Brain microvascular endothelial cell (primary cell): ENCODE measurements at regions not wholly inside any gene's neighbourhood (a gene's known extent, or its start where the extent isn't known, plus 50 kb on each side); places are given as distances from the start of the nearest gene placed in this dataset.
"Not testable (repeated sequence)": the region's sequence is repeated elsewhere in the genome, so short reads cannot be mapped to it uniquely, and the experiment has no call there.

Experiments used
- DNase-seq: peaks from one replicate; pipeline ENCODE4 v3.0.0-alpha.2; 2020
- H3K27ac ChIP-seq: fragments of 250-450 bp; sonication (Bioruptor Pico); 2 replicates; pipeline ENCODE4 v1.5.1; 2020; ENCODE audit warnings: mild to moderate bottlenecking, moderate library complexity
- H3K27me3 ChIP-seq: fragments of 250-450 bp; sonication (Bioruptor Pico); replicated peaks from 2 replicates; pipeline ENCODE4 v1.5.1; 2020; ENCODE audit warnings: mild to moderate bottlenecking
- H3K36me3 ChIP-seq: fragments of 250-450 bp; sonication (Bioruptor Pico); replicated peaks from 2 replicates; pipeline ENCODE4 v1.5.1; 2020; ENCODE audit warnings: mild to moderate bottlenecking
- H3K4me3 ChIP-seq: 2 replicates; pipeline ENCODE4 v1.5.1; 2011; ENCODE audit warnings: low read depth, mild to moderate bottlenecking, control low read depth, low read length, moderate library complexity
- in situ Hi-C: cut with HindIII; loops from 2 replicates; pipeline ENCODE4 v1.10.0; 2017; ENCODE audit warnings: low sequenced_read_pairs, low pct_ligation_motif_present
- TF ChIP-seq, protein P1 (sequence below): IDR thresholded peaks from 2 replicates; pipeline ENCODE4 v1.5.1; 2011; ENCODE audit warnings: low read depth, mild to moderate bottlenecking, moderate library complexity, low read length, control low read depth, inconsistent platforms; ENCODE audit errors: missing control alignments

DNA sequence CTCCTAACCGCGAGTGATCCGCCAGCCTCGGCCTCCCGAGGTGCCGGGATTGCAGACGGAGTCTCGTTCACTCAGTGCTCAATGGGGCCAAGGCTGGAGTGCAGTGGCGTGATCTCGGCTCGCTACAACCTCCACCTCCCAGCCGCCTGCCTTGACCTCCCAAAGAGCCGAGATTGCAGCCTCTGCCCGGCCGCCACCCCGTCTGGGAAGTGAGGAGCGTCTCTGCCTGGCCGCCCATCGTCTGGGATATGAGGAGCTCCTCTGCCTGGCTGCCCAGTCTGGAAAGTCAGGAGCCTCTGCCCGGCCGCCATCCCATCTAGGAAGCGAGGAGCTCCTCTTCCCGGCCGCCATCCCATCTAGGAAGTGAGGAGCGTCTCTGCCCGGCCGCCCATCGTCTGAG lies 58.8 kb upstream of the ANKRD30BL start:
- H3K27me3 ChIP-seq, H3K36me3 ChIP-seq, DNase-seq, H3K4me3 ChIP-seq, H3K27ac ChIP-seq, in situ Hi-C loops: not testable (repeated sequence)

DNA sequence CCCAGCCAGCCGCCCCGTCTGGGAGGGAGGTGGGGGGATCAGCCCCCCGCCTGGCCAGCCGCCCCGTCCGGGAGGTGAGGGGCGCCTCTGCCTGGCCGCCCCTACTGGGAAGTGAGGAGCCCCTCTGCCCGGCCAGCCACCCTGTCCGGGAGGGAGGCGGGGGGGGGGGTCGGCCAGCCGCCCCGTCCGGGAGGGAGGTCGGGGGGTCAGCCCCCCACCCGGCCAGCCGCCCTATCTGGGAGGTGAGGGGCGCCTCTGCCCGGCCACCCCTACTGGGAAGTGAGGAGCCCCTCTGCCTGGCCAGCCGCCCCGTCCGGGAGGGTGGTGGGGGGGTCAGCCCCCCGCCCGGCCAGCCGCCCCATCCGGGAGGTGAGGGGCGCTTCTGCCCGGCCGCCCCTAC lies 60.1 kb upstream of the ANKRD30BL start:
- DNase-seq, H3K4me3 ChIP-seq, H3K36me3 ChIP-seq, H3K27ac ChIP-seq, in situ Hi-C loops, H3K27me3 ChIP-seq: not testable (repeated sequence)

DNA sequence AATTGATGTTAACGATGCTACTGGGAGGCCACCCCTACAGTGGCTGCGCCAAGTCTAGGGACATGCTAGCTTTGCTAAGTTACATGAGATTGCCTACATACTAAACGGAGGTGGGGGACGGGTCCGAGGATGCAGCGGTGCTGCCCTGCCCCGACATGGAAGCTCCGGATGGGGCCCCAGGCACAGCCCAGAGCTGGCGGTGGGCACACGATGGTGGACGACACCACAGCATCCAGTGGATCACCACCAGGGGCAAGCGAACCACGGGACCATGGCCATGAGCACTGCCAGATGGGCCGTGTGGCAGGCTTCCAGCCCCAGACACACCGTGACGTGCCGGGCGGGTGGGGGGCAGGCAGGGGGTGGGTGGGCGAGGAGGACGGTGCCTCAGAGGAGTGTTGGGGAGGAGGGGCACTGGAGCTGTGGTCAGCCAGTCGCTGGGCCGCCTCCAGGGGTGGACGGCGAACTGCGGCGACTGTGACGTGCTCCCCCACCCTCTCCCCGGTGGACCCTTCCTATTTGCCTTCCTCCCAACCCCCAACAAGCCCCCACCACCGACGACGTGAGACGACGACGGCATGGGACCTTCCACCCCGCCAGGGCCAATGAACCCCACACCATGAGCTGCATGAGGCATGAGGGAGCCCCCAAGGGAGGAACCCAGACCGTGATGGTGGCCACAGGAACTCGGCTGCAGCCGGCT lies 90.6 kb upstream of the ANKRD30BL start:
- Histone ChIP-seq H3K27ac (no peak overlapping the region), H3K27me3 (peaks cover 9% of the 10 kb centered on the region), H3K36me3 (no peaks in the 10 kb centered on the region), H3K4me3 (no peak overlapping the region)
- DNase-seq, result no peak
- TF ChIP-seq, protein P1, sequence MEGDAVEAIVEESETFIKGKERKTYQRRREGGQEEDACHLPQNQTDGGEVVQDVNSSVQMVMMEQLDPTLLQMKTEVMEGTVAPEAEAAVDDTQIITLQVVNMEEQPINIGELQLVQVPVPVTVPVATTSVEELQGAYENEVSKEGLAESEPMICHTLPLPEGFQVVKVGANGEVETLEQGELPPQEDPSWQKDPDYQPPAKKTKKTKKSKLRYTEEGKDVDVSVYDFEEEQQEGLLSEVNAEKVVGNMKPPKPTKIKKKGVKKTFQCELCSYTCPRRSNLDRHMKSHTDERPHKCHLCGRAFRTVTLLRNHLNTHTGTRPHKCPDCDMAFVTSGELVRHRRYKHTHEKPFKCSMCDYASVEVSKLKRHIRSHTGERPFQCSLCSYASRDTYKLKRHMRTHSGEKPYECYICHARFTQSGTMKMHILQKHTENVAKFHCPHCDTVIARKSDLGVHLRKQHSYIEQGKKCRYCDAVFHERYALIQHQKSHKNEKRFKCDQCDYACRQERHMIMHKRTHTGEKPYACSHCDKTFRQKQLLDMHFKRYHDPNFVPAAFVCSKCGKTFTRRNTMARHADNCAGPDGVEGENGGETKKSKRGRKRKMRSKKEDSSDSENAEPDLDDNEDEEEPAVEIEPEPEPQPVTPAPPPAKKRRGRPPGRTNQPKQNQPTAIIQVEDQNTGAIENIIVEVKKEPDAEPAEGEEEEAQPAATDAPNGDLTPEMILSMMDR, result no peak
- in situ Hi-C loops, result no loop called here

DNA sequence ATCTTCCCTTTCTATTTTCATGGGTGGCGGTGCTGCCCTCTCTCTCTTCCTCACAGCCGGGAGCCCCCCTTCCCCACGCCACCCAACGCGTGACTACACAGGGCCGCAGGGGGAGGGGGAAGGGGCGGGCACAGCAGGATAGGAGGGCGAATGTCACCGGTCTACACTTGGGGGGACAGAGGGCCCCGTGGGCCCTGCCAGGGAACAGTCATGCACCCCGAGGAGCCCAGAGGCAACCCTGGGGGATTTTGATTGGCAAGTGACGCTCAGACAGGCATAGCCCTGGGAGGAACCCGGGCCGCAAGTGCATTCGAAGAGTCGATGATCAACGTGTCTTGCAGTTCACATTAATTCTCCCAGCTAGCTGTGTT lies 91.1 kb upstream of the ANKRD30BL start:
- no peak for DNase-seq
- H3K4me3 ChIP-seq, result no peak overlapping the region
- in situ Hi-C loops, result no loop called here
- H3K27me3 ChIP-seq, result peaks cover 13% of the 10 kb centered on the region
- TF ChIP-seq, protein P1, result no peak
- no peaks in the 10 kb centered on the region for H3K36me3 ChIP-seq
- no peak overlapping the region for H3K27ac ChIP-seq

DNA sequence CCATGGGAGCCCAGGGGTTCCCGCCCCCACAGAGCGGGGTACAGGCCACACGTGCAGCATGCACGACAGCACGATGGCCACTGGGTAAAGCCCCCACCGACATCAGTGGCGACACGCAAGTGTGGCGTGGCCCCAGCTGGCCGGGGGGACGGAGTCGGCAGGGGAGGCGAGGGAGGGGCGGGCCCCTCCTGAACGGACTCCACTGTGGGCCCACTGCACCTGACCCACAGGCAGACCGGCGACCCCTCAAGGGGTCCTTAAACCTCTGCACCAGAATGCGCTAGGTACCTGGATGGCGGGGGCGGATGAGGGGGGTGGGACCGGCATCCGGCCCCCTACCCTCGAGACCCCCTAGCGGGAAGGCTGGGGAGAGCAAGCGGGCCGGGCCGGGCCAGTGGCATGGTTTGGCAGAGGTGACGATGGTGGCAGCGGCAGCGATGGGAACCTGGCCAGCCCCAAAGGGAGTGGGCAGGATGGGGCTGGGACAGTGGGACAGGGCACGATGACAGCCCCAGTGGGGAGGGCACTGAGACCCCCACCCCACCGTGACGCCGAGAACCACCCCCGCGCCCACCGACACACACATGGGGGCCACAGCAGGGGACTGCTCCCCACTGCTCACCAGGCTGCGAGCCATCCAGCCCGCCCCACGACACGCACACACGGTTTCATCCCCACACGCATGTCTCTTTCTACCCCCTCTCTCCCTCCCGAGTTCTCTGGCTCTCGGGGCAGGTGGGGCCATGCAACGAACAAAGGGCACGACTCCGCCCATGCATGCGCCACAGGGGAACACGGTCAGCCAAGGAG lies 91.9 kb upstream of the ANKRD30BL start:
- Histone ChIP-seq H3K36me3 (no peaks in the 10 kb centered on the region), H3K27ac (no peak overlapping the region), H3K27me3 (peaks cover 15% of the 10 kb centered on the region), H3K4me3 (no peak overlapping the region)
- TF ChIP-seq, protein P1, result no peak
- in situ Hi-C loops, result no loop called here
- no peak for DNase-seq

DNA sequence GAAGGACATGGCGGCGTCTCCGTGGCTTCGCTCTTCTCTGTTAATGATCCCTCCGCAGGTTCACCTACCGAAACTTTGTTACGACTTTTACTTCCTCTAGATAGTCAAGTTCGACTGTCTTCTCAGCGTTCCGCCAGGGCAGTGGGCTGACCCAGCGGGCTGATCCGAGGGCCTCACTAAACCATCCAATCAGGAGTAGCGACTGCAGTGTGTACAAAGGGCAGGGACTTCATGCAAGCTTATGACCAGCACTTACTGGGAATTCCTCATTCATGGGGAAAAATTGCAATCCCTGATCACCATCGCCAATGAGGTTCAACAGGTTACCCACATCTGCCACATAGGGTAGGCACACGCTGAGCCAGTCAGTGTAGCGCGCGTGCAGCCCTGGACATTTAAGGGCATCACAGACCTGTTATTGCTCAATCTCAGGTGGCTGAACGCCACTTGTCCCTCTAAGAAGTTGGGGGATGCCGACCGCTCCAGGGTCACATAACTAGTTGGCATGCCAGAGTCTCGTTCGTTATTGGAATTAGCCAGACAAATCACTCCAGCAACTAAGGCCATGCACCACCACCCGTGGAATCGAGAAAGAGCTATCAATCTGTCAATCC lies 92.7 kb upstream of the ANKRD30BL start:
- H3K36me3 ChIP-seq, in situ Hi-C loops, H3K27ac ChIP-seq, H3K4me3 ChIP-seq, DNase-seq: not testable (repeated sequence)
- peaks cover 15% of the 10 kb centered on the region for H3K27me3 ChIP-seq

DNA sequence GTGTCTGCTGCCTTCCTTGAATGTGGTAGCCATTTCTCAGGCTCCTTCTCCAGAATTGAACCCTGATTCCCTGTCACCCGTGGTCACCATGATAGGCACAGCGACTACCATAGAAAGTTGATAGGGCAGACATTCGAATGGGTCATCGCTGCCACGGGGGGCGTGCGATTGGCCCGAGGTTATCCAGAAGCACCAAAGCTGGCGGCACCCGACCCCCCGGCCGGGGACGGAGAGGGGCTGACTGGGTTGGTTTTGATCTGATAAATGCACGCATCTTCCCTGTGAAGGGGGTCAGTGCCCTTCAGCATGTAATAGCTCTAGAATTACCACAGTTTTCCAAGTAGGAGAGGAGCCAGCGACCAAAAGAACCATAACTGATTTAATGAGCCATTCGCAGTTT lies 94.0 kb upstream of the ANKRD30BL start:
- TF ChIP-seq, protein P1, result no peak
- in situ Hi-C loops, result no loop called here
- Histone ChIP-seq H3K27ac (no peak overlapping the region), H3K36me3 (no peaks in the 10 kb centered on the region), H3K4me3 (no peak overlapping the region), H3K27me3 (peaks cover 15% of the 10 kb centered on the region)
- DNase-seq, result no peak
